ENCODE measurements at regions not wholly inside any gene's neighbourhood (a gene's known extent, or its start where the extent isn't known, plus 50 kb on each side); places are given as distances from the start of the nearest gene placed in this dataset.

DNA sequence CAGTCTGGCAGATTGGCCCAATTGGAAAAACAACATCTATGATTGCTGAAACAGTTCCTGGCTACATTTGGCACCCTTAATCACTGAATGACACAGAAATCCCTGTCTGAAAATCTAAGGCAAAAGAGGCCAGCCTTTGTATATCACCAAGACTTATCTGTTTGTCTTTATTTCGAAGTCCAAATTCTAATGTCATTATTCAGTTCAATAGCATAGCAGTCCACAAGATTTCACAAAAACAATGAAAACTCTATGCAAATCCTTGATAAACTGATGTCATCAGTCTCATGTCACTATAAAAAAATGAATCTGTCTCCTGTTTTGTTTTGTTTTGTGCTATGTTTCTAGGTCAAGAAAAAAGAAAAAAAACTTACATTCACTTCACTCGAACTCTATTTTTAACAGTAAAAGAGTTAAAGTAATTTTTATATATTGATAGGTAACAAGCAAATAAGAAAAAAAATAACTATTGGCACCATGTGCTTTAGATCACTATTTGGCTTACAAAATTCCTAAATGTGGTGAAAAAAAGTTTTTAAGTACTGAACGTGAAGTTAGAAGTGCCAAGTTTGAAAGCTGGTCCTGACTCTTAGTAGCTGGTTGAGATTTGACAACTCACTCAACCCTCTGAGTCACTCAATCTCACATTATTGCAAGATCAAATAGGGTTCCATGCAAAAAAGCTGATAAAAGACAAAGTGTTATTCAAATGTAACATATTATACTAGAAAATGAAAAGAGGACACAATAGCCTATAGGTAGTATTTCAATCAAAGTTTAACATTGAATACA, 359.3 kb downstream of the IRS1 start:
- TF ChIP-seq POLR2AphosphoS5 (IDR thresholded peaks at IDR 0.05; ENCODE audit: low read depth, low read length): no peak
- TF ChIP-seq POLR2A (IDR thresholded peaks at IDR 0.05; ENCODE audit: low read depth, low read length): no peak
- no peak for TF ChIP-seq TAF1 (IDR thresholded peaks at IDR 0.05; ENCODE audit: borderline replicate concordance, low read depth, low read length)
- FAIRE-seq (no peak), DNase-seq (ENCODE audit: insufficient read length) (no peak)

GRCh38 chr2:226439337-226439736, 360.3 kb downstream of the IRS1 start:
- DNase-seq (ENCODE audit: insufficient read length) (no peak), FAIRE-seq (no peak)
- no peak for TF ChIP-seq TAF1 (IDR thresholded peaks at IDR 0.05; ENCODE audit: borderline replicate concordance, low read depth, low read length)
- TF ChIP-seq POLR2A (IDR thresholded peaks at IDR 0.05; ENCODE audit: low read depth, low read length): no peak
- TF ChIP-seq POLR2AphosphoS5 (IDR thresholded peaks at IDR 0.05; ENCODE audit: low read depth, low read length): no peak

DNA sequence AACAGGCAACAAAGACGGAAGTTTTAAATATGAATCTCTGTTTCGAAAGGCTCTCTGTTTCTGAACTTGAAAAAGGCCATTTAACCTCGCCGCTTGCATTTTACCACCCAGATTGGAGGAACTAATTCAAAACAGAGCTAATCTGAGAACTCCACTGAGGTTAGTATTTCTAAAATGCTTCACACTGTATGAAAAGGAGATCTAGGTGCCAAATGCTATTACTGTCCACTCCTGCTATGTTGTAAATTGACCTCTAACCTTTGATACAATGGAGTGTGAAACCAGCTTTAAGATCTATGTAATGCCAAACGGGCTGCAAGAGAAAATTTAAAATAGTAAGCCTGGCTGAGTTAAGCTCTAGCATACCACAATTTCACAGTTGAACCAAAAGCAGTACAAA, 364.5 kb downstream of the IRS1 start:
- DNase-seq (ENCODE audit: insufficient read length): no peak

GRCh38 chr2:226434702-226435101, 364.9 kb downstream of the IRS1 start:
- DNase-seq (ENCODE audit: insufficient read length): no peak
- TF ChIP-seq TAF1 (IDR thresholded peaks at IDR 0.05; ENCODE audit: borderline replicate concordance, low read depth, low read length): no peak
- no peak for TF ChIP-seq POLR2AphosphoS5 (IDR thresholded peaks at IDR 0.05; ENCODE audit: low read depth, low read length)
- no peak for TF ChIP-seq POLR2A (IDR thresholded peaks at IDR 0.05; ENCODE audit: low read depth, low read length)
- FAIRE-seq: no peak

More for the DNA sequence above, 364.5 kb downstream of the IRS1 start:
- no peak for FAIRE-seq
- no peak for TF ChIP-seq TAF1 (IDR thresholded peaks at IDR 0.05; ENCODE audit: borderline replicate concordance, low read depth, low read length)

DNA sequence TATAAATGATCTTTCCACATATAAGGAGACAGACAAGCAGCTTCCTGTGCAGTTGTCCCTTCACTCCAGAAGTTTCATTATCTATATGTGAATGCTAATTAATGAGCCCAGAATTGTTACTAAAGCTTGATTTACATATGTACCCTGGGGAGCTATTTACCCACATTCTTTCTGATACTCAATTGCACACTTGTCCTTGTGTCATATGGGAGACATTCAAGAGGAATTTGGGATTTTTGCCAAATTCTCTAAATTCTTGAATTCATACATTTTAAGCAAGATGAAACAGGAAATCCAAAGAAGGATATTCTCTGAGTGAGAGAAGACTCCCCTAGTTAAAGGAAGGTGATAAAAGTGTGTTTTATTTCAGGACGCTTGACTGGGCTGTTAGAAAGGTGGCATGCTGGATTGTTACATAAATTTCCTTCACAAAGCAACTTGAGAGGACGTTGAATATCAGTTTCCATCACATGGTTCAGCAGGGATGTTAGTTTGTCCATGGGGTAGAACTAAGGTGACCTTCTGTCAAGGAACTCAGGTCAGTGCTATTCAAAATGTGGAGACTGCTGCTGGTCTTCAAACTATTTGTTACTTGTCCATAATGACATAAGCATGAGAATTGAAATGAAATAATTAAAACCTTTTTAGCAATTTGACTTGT, 368.2 kb downstream of the IRS1 start:
- DNase-seq (ENCODE audit: insufficient read length): no peak
- TF ChIP-seq POLR2AphosphoS5 (IDR thresholded peaks at IDR 0.05; ENCODE audit: low read depth, low read length) (no peak), TAF1 (IDR thresholded peaks at IDR 0.05; ENCODE audit: borderline replicate concordance, low read depth, low read length) (no peak), POLR2A (IDR thresholded peaks at IDR 0.05; ENCODE audit: low read depth, low read length) (no peak)
- no peak for FAIRE-seq

DNA sequence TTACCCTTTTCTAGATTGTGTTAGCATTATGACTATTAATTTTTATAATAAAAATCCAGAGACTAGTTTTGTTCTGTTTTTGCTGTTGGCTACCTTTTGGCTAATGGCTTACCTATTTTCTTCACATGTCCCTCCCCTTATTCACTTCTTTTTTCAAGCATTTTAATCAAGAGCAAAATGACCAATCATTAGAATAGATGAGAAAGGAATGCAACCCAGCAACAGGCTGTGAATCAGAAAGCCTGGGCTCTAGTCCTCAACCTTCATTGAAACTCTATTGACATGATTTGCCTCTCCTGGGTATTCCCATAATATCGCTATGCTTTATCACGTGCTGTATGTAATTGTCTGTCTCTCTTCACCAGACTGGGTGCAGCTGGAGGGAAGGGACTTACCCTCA, 370.1 kb downstream of the IRS1 start:
- TF ChIP-seq POLR2A (IDR thresholded peaks at IDR 0.05; ENCODE audit: low read depth, low read length) (no peak), TAF1 (IDR thresholded peaks at IDR 0.05; ENCODE audit: borderline replicate concordance, low read depth, low read length) (no peak), POLR2AphosphoS5 (IDR thresholded peaks at IDR 0.05; ENCODE audit: low read depth, low read length) (no peak)
- FAIRE-seq: no peak
- DNase-seq (ENCODE audit: insufficient read length): no peak

- FAIRE-seq: no peak
- no peak for DNase-seq (ENCODE audit: insufficient read length)
- TF ChIP-seq TAF1 (IDR thresholded peaks at IDR 0.05; ENCODE audit: borderline replicate concordance, low read depth, low read length) (no peak), POLR2AphosphoS5 (IDR thresholded peaks at IDR 0.05; ENCODE audit: low read depth, low read length) (no peak), POLR2A (IDR thresholded peaks at IDR 0.05; ENCODE audit: low read depth, low read length) (no peak)
Observed at GRCh38 chr2:226427538-226428307, 371.9 kb downstream of the IRS1 start.

DNA sequence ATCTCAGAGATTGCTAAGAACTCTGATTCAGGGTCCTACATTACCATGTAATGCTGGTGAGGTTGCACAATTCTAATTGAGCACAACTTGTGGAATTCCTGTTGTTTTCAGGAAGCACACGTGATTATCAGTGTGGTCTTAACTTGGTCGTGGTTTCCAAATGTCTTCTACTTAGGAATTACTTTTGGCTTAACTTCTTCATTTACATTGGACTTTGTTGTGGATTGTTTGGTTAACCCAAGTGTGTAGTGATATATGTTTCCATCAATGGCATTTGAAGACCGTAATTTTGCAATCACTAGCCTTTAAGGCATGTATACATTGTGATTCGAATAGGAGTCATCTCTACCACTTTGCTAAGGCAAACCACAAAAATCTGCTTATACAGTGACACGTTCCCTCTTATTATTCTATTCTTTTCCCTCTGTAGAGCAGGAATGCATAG, 373.3 kb downstream of the IRS1 start:
- FAIRE-seq (no peak), DNase-seq (ENCODE audit: insufficient read length) (no peak)
- no peak for TF ChIP-seq TAF1 (IDR thresholded peaks at IDR 0.05; ENCODE audit: borderline replicate concordance, low read depth, low read length)
- no peak for TF ChIP-seq POLR2AphosphoS5 (IDR thresholded peaks at IDR 0.05; ENCODE audit: low read depth, low read length)
- no peak for TF ChIP-seq POLR2A (IDR thresholded peaks at IDR 0.05; ENCODE audit: low read depth, low read length)

DNA sequence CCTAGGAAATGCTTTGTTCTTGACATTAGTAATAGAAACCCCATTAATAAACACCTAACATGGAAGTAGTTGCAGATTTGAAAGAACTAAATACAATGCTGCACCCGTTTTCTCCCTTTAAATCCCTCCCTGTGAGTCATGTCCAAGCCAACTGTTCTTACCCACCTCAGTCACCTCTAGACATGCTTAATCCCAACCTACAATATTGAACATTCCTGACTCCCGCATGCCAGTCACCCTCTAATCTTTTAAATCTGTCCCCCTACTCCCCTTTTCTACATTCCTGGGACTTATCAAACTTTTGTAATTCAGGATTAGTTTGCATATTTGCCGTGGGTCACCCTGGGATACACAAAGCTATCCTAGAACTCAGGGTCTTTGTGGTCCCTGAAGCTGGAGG, 374.6 kb downstream of the IRS1 start:
- FAIRE-seq (no peak), DNase-seq (ENCODE audit: insufficient read length) (no peak)
- no peak for TF ChIP-seq TAF1 (IDR thresholded peaks at IDR 0.05; ENCODE audit: borderline replicate concordance, low read depth, low read length)
- TF ChIP-seq POLR2A (IDR thresholded peaks at IDR 0.05; ENCODE audit: low read depth, low read length): no peak
- no peak for TF ChIP-seq POLR2AphosphoS5 (IDR thresholded peaks at IDR 0.05; ENCODE audit: low read depth, low read length)

DNA sequence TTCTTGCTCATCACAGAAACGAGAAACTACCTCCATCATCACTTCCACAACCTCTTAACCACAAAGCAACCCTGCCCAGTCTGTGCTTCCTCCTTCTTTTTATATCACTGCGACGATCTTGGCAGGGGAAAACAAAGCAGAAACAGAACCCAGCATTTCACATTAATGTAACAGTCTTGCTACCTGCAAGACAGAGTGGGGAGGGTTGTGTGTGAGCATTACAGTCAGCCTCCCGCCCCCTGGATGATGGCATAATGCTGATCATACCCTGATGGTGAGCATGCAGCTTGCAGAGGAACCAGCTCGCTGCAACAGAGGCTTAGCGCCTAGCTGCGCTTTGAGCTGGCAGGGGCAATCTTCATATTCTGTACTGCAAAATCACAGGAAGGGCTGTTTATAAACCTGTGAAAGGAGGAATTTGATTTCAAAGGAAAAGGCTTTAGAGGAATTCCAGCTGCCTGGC, 376.1 kb downstream of the IRS1 start:
- DNase-seq (ENCODE audit: insufficient read length): no peak
- TF ChIP-seq POLR2AphosphoS5 (IDR thresholded peaks at IDR 0.05; ENCODE audit: low read depth, low read length) (no peak), TAF1 (IDR thresholded peaks at IDR 0.05; ENCODE audit: borderline replicate concordance, low read depth, low read length) (no peak), POLR2A (IDR thresholded peaks at IDR 0.05; ENCODE audit: low read depth, low read length) (no peak)
- FAIRE-seq: no peak

- DNase-seq (ENCODE audit: insufficient read length) (no peak), FAIRE-seq (no peak)
- TF ChIP-seq POLR2AphosphoS5 (IDR thresholded peaks at IDR 0.05; ENCODE audit: low read depth, low read length): no peak
- TF ChIP-seq TAF1 (IDR thresholded peaks at IDR 0.05; ENCODE audit: borderline replicate concordance, low read depth, low read length): no peak
- TF ChIP-seq POLR2A (IDR thresholded peaks at IDR 0.05; ENCODE audit: low read depth, low read length): no peak
Observed at GRCh38 chr2:226420646-226421045, 379.0 kb downstream of the IRS1 start.

Measured in GM12892 (cell line).